Nephron (organoid): ENCODE measurements at regions not wholly inside any gene's neighbourhood (a gene's known extent, or its start where the extent isn't known, plus 50 kb on each side); places are given as distances from the start of the nearest gene placed in this dataset.
A peak's percentile ranks its signal among the peaks of the same experiment; 100 is the strongest.

Source experiments
- H3K27ac Mint-ChIP-seq, 3 experiments: 2 replicates each; pipeline ENCODE4 v1.8.0; 2020; ENCODE audit warnings: mixed read lengths in 3 of 3, mild to moderate bottlenecking in 2 of 3, moderate library complexity in 1 of 3
- H3K27me3 Mint-ChIP-seq: 2 replicates; pipeline ENCODE4 v1.8.0; 2021; ENCODE audit warnings: low read depth, mild to moderate bottlenecking, moderate library complexity, mixed read lengths
- H3K36me3 Mint-ChIP-seq: 2 replicates; pipeline ENCODE4 v1.8.0; 2020; ENCODE audit warnings: low read depth, mixed read lengths
- H3K4me1 Mint-ChIP-seq: 2 replicates; pipeline ENCODE4 v1.8.0; 2020; ENCODE audit warnings: mixed read lengths
- H3K4me3 Mint-ChIP-seq, 3 experiments: 2 replicates each; pipeline ENCODE4 v1.8.0; 2020; ENCODE audit warnings: mild to moderate bottlenecking in 3 of 3, mixed read lengths in 3 of 3, moderate library complexity in 2 of 3
- H3K9me3 Mint-ChIP-seq: 2 replicates; pipeline ENCODE4 v1.8.0; 2020; ENCODE audit warnings: mixed read lengths
- CTCF ChIP-seq, 3 experiments: fragments of 200-600 bp; sonication (generic); IDR thresholded peaks; one replicate each; pipeline ENCODE4 v1.5.0; 2021; ENCODE audit warnings: antibody characterized with exemption in 3 of 3; ENCODE audit not compliant: unreplicated experiment in 3 of 3

GRCh38 chr10:4196183-4196582 lies 411.2 kb upstream of the KLF6 start:
- no peaks in the 10 kb centered on the region for H3K36me3 Mint-ChIP-seq
- H3K4me3 Mint-ChIP-seq, result no peak overlapping the region
- peaks cover 2% of the 10 kb centered on the region for H3K27me3 Mint-ChIP-seq
- H3K9me3 Mint-ChIP-seq, result no peaks in the 10 kb centered on the region
- no peak for TF ChIP-seq CTCF (IDR thresholded peaks at IDR 0.05; ENCODE audit: unreplicated experiment in 3 of 3)
- peaks cover 28% of the 10 kb centered on the region for H3K4me1 Mint-ChIP-seq
- H3K27ac Mint-ChIP-seq, result peak overlapping the region in 1 of 3 experiments; percentile 56

- Mint-ChIP-seq H3K4me1 (peaks cover 33% of the 10 kb centered on the region), H3K27me3 (no peaks in the 10 kb centered on the region), H3K27ac (no peak overlapping the region), H3K36me3 (no peaks in the 10 kb centered on the region), H3K9me3 (no peaks in the 10 kb centered on the region), H3K4me3 (no peak overlapping the region)
- no peak for TF ChIP-seq CTCF (IDR thresholded peaks at IDR 0.05; ENCODE audit: unreplicated experiment in 3 of 3)
These were observed 410.2 kb upstream of the KLF6 start for GRCh38 chr10:4195213-4195612.

- no peaks in the 10 kb centered on the region for H3K36me3 Mint-ChIP-seq
- H3K27ac Mint-ChIP-seq, result no peak overlapping the region
- H3K4me3 Mint-ChIP-seq, result no peak overlapping the region
- peaks cover 36% of the 10 kb centered on the region for H3K4me1 Mint-ChIP-seq
- no peaks in the 10 kb centered on the region for H3K27me3 Mint-ChIP-seq
- peaks cover 3% of the 10 kb centered on the region for H3K9me3 Mint-ChIP-seq
- no peak for TF ChIP-seq CTCF (IDR thresholded peaks at IDR 0.05; ENCODE audit: unreplicated experiment in 3 of 3)
These were observed 409.2 kb upstream of the KLF6 start for GRCh38 chr10:4194231-4194630.

- no peak overlapping the region for H3K4me3 Mint-ChIP-seq
- no peak for TF ChIP-seq CTCF (IDR thresholded peaks at IDR 0.05; ENCODE audit: unreplicated experiment in 3 of 3)
- H3K27me3 Mint-ChIP-seq, result no peaks in the 10 kb centered on the region
- no peak overlapping the region for H3K27ac Mint-ChIP-seq
- peaks cover 21% of the 10 kb centered on the region for H3K4me1 Mint-ChIP-seq
- H3K36me3 Mint-ChIP-seq, result no peaks in the 10 kb centered on the region
- peaks cover 3% of the 10 kb centered on the region for H3K9me3 Mint-ChIP-seq
These were observed 406.9 kb upstream of the KLF6 start for GRCh38 chr10:4191894-4192293.

- no peak for TF ChIP-seq CTCF (IDR thresholded peaks at IDR 0.05; ENCODE audit: unreplicated experiment in 3 of 3)
These were observed 406.3 kb upstream of the KLF6 start for GRCh38 chr10:4191354-4191753.

GRCh38 chr10:4190876-4191275 lies 405.9 kb upstream of the KLF6 start:
- Mint-ChIP-seq H3K4me1 (peaks cover 16% of the 10 kb centered on the region), H3K36me3 (no peaks in the 10 kb centered on the region), H3K9me3 (peaks cover 5% of the 10 kb centered on the region), H3K4me3 (no peak overlapping the region), H3K27me3 (no peaks in the 10 kb centered on the region), H3K27ac (peak overlapping the region in 1 of 3 experiments; percentile 32)
- TF ChIP-seq CTCF (IDR thresholded peaks at IDR 0.05; ENCODE audit: unreplicated experiment in 3 of 3), result no peak

More at GRCh38 chr10:4191354-4191753, 406.3 kb upstream of the KLF6 start:
- peaks cover 3% of the 10 kb centered on the region for H3K9me3 Mint-ChIP-seq
- no peaks in the 10 kb centered on the region for H3K36me3 Mint-ChIP-seq
- H3K27ac Mint-ChIP-seq, result no peak overlapping the region
- H3K4me1 Mint-ChIP-seq, result peaks cover 16% of the 10 kb centered on the region
- H3K27me3 Mint-ChIP-seq, result no peaks in the 10 kb centered on the region
- H3K4me3 Mint-ChIP-seq, result no peak overlapping the region
